Mucosa of rectum (tissue), 2 donors: ENCODE measurements at regions not wholly inside any gene's neighbourhood (a gene's known extent, or its start where the extent isn't known, plus 50 kb on each side); places are given as distances from the start of the nearest gene placed in this dataset.
"Not testable (repeated sequence)": the region's sequence is repeated elsewhere in the genome, so short reads cannot be mapped to it uniquely, and the experiment has no call there.

Experiments
- H3K27ac ChIP-seq, 2 donors: one replicate each; pipeline ENCODE4 v1.7.0; 2013; ENCODE audit warnings: inconsistent platforms in 2 of 2, low read depth in 2 of 2, low read length in 2 of 2
- H3K27me3 ChIP-seq, 2 donors: one replicate each; pipeline ENCODE4 v1.7.0; 2013; ENCODE audit warnings: low read length in 2 of 2; ENCODE audit not compliant: control insufficient read depth in 2 of 2, insufficient read depth in 2 of 2
- H3K36me3 ChIP-seq, 2 donors: one replicate each; pipeline ENCODE4 v1.7.0; 2013; ENCODE audit warnings: low read length in 2 of 2; ENCODE audit not compliant: control insufficient read depth in 2 of 2, insufficient read depth in 2 of 2
- H3K4me1 ChIP-seq, 2 donors: one replicate each; pipeline ENCODE4 v1.7.0; 2013; ENCODE audit warnings: low read length in 2 of 2, mild to moderate bottlenecking in 1 of 2; ENCODE audit not compliant: control insufficient read depth in 2 of 2, insufficient read depth in 2 of 2
- H3K4me3 ChIP-seq, 2 donors: one replicate each; pipeline ENCODE4 v1.7.0; 2013; ENCODE audit warnings: low read length in 2 of 2
- H3K9ac ChIP-seq, 2 donors: one replicate each; pipeline ENCODE4 v1.7.0; 2013; ENCODE audit warnings: low read length in 2 of 2, low read depth in 1 of 2, mild to moderate bottlenecking in 1 of 2
- H3K9me3 ChIP-seq, 2 donors: one replicate each; pipeline ENCODE4 v1.7.0; 2013; ENCODE audit warnings: low read length in 2 of 2; ENCODE audit not compliant: control insufficient read depth in 2 of 2
- donor health status: healthy.
- donor health status: Normal muscosa, but diverticular disease.

DNA sequence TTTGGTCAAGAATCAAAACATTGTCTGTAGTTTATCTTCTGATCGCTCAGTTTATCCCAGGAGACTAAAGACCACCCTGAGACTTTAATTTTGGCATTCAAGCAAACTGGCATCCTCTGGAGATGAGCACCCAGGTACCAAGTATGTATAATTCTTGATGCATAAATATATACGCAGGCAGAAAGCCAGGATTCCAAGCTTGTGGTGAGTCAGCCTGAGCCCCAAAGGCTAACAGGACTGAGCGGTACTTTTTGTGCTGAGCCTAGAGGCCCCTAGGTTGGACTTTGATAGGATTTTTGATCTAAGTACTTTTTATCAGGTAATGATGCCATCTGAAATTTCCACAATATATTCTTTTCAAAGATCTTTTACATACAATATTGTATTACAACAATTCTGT, 301.3 kb downstream of the TFAP2B start:
- no peak overlapping the region for H3K4me3 ChIP-seq

DNA sequence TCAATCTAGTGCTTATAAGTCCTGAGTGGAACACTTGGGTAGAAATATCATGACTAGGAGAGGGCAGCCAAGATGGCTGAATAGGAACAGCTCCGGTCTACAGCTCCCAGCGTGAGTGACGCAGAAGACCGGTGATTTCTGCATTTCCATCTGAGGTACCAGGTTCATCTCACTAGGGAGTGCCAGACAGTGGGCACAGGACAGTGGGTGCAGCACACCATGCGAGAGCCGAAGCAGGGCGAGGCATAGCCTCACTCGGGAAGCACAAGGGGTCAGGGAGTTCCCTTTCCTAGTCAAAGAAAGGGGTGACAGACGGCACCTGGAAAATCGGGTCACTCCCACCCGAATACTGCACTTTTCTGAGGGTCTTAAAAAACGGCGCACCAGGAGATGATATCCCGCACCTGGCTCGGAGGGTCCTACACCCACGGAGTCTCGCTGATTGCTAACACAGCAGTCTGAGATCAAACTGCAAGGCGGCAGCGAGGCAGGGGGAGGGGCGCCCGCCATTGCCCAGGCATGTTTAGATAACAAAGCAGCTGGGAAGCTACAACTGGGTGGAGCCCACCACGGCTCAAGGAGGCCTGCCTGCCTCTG, 302.8 kb downstream of the TFAP2B start:
- not testable (repeated sequence) for H3K9me3 ChIP-seq, H3K36me3 ChIP-seq, H3K4me1 ChIP-seq, H3K27me3 ChIP-seq, H3K27ac ChIP-seq, H3K9ac ChIP-seq, H3K4me3 ChIP-seq

More for the DNA sequence above, 301.3 kb downstream of the TFAP2B start:
- H3K27ac ChIP-seq = no peak overlapping the region
- H3K9me3 ChIP-seq = no peaks in the 10 kb centered on the region
- peaks cover 0 to 2% of the 10 kb centered on the region in 2 donors for H3K27me3 ChIP-seq
- H3K36me3 ChIP-seq = no peaks in the 10 kb centered on the region
- no peaks in the 10 kb centered on the region for H3K4me1 ChIP-seq
- no peak overlapping the region for H3K9ac ChIP-seq

DNA sequence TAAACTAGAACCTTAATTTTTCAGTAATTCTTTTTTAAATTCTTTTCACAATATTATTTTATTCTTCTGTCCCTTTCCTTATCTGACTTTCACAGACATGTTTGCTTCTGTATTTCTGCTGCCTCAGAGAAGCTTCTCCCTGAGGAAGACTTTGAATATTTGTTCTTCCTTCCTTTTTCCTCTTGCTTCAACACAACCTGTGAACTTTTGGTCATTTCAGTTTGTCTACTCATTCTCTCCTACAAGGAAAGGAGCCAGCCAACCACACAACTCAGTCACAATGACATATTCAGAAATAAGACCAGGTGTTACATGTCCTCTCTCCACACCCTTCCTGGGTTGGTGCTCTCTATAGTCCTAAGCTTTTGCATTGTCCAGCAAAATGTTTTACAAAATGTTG, 310.4 kb downstream of the TFAP2B start:
- Histone ChIP-seq H3K27ac (no peak overlapping the region), H3K4me1 (no peaks in the 10 kb centered on the region), H3K27me3 (no peaks in the 10 kb centered on the region), H3K9ac (no peak overlapping the region), H3K4me3 (no peak overlapping the region), H3K9me3 (no peaks in the 10 kb centered on the region), H3K36me3 (no peaks in the 10 kb centered on the region)

DNA sequence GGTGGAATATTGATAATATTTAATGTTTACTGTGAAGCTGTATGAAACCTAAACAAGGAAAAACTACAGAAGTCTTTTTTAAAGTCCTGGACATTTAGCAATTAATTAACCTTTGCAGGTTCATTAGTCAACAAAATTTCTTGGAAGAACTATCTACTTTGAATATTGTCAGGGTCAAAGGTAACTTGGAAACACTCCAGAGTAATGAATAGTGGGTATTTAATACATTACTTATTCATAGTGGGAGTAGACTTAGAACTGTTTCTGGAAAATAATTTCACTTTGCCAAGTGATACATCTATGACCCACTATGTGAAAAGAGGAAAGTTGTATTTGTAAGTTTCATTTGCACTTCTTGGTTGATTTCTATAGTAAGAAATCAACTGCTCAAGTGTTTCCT, 319.1 kb downstream of the TFAP2B start:
- H3K27me3 ChIP-seq = no peaks in the 10 kb centered on the region
- no peaks in the 10 kb centered on the region for H3K4me1 ChIP-seq
- H3K9me3 ChIP-seq = no peaks in the 10 kb centered on the region
- no peaks in the 10 kb centered on the region for H3K36me3 ChIP-seq
- H3K4me3 ChIP-seq = no peak overlapping the region
- no peak overlapping the region for H3K9ac ChIP-seq
- no peak overlapping the region for H3K27ac ChIP-seq

DNA sequence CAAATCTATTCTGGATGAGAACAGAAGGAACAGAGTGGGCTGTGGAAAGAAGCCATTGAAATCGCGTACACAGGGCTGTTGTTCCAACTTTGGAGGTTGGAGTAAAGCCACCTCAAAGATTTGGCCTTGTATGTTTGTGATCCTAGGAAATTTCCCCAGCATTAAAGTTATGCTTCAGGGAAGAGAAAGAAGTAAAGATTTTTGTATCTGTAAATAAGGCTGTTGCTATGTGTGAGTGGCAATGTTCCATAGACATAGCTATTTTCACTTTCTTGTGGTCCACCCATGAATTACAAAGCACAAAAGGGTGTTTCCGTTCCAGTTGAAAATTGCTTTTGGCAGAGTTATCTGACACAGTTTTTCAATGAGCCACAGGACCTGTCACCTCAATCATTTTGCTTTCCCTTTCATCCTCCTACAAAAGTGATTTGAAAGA, 321.3 kb downstream of the TFAP2B start:
- H3K36me3 ChIP-seq = no peaks in the 10 kb centered on the region
- H3K27ac ChIP-seq = no peak overlapping the region
- no peaks in the 10 kb centered on the region for H3K27me3 ChIP-seq
- H3K9me3 ChIP-seq = no peaks in the 10 kb centered on the region
- H3K9ac ChIP-seq = no peak overlapping the region
- no peaks in the 10 kb centered on the region for H3K4me1 ChIP-seq
- H3K4me3 ChIP-seq = no peak overlapping the region

DNA sequence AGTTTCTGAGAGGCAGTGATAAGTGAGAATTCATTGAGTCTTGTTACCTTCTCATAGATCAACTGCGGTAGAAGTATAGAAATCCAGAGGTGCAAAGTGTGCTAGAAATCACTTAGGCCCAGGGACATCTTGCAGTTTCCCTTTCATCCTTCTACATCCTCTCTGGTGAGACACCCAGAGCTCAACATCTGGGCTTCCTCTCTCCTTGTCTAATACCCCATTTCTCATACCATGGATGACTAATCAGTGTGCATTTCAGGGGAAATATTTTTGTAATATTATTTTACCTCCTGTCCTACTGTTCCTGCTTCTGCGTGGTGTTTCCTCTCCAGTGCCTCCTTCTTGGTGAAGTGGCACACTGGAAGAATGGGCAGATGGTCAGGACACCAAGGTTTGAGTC, 322.4 kb downstream of the TFAP2B start:
- no peaks in the 10 kb centered on the region for H3K27me3 ChIP-seq
- H3K4me3 ChIP-seq = no peak overlapping the region
- H3K9me3 ChIP-seq = no peaks in the 10 kb centered on the region
- H3K4me1 ChIP-seq = no peaks in the 10 kb centered on the region
- H3K27ac ChIP-seq = no peak overlapping the region
- no peaks in the 10 kb centered on the region for H3K36me3 ChIP-seq
- H3K9ac ChIP-seq = no peak overlapping the region

DNA sequence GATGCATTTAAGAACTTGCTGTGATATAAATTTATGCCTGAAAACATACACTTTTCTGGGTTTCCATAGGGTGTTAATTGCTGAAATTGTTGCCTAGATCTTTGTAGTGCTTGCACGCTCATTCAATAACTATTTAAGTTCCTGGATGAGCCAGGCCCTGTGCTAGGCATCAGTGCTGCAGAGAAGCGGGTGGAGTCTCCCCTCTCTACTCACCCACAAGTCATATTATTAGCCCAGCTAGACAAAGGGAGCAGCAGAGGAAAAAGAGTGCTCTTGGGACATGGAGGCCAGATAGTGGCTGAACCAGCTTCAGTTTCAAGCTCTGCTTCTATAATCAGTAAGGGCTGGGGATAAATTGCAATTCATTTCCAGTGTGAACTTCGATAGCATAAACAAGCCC, 329.1 kb downstream of the TFAP2B start:
- Histone ChIP-seq H3K27ac (no peak overlapping the region), H3K36me3 (no peaks in the 10 kb centered on the region), H3K9me3 (no peaks in the 10 kb centered on the region), H3K9ac (no peak overlapping the region), H3K4me1 (no peaks in the 10 kb centered on the region), H3K27me3 (no peaks in the 10 kb centered on the region), H3K4me3 (no peak overlapping the region)

DNA sequence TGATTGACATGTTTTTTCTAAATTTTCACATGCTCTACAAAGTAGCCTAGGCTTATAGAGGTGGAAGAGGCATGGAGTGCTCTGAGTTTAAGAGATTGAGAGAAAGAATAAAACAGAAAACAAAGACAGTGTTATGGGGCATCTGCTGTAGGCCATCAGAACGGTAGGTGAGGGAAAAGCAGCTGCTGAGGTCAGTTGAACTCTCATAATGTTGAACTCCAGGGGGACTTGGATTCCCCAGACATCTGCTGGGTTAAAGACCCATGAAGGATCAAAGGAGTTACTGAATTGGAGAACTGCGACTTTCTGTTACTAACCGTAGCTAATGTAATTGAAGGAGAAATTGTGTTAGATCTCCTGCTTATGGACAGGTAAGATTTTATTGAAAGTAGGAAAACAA, 333.9 kb downstream of the TFAP2B start:
- H3K9ac ChIP-seq = no peak overlapping the region
- no peaks in the 10 kb centered on the region for H3K4me1 ChIP-seq
- H3K4me3 ChIP-seq = no peak overlapping the region
- no peaks in the 10 kb centered on the region for H3K27me3 ChIP-seq
- no peaks in the 10 kb centered on the region for H3K9me3 ChIP-seq
- no peak overlapping the region for H3K27ac ChIP-seq
- no peaks in the 10 kb centered on the region for H3K36me3 ChIP-seq

DNA sequence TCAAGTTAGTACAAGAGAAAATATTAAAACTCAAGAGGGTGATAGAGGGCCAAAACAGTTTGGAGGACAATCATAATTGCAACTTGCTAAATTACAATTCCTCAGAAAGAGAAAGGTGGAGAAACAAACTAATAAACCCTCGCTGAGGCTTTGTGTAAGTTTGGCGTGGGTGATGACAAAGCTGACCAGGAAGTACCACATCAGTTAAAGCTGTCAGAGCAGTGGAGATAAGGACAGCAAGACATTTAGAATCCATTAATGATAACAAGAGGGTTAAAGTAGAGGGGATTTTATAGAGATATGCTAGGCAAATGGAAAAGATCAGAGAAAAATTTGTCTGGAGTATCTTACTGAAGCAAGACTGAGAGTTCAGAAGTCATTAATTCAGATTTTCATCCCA, 334.4 kb downstream of the TFAP2B start:
- Histone ChIP-seq H3K27me3 (no peaks in the 10 kb centered on the region), H3K27ac (no peak overlapping the region), H3K9me3 (no peaks in the 10 kb centered on the region), H3K4me3 (no peak overlapping the region), H3K36me3 (no peaks in the 10 kb centered on the region), H3K4me1 (no peaks in the 10 kb centered on the region), H3K9ac (no peak overlapping the region)

DNA sequence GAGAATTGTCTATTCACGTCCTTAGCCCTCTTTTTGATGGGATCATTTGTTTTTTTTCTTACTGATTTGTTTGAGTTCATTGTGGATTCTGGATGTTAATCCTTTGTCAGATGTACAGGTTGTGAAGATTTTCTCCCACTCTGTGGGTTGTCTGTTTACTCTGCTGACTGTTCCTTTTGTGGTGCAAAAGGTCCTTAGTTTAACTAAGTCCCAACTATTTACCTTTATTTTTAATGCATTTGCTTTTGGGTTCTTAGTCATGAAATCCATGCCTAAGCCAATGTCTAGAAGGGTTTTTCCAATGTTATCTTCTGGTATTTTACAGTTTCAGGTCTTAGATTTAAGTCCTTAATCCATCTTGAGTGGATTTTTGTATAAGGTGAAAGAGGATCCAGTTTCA, 336.3 kb downstream of the TFAP2B start:
- not testable (repeated sequence) for H3K36me3 ChIP-seq, H3K9me3 ChIP-seq, H3K9ac ChIP-seq, H3K27me3 ChIP-seq, H3K4me3 ChIP-seq, H3K4me1 ChIP-seq, H3K27ac ChIP-seq

DNA sequence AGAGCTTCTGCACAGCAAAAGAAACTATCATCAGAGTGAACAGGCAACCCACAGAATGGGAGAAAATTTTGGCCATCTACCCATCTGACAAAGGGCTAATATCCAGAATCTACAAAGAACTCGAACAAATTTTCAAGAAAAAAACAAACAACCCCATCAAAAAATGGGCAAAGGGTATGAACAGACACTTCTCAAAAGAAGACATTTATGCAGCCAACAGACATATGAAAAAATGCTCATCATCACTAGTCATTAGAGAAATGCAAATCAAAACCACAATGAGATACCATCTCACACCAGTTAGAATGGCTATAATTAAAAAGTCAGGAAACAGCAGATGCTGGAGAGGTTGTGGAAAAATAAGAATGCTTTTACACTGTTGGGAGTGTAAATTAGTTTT, 340.6 kb downstream of the TFAP2B start:
- not testable (repeated sequence) for H3K27ac ChIP-seq, H3K4me3 ChIP-seq, H3K9ac ChIP-seq, H3K36me3 ChIP-seq, H3K4me1 ChIP-seq, H3K9me3 ChIP-seq, H3K27me3 ChIP-seq
